ENCODE measurements at regions not wholly inside any gene's neighbourhood (a gene's known extent, or its start where the extent isn't known, plus 50 kb on each side); places are given as distances from the start of the nearest gene placed in this dataset.

DNA sequence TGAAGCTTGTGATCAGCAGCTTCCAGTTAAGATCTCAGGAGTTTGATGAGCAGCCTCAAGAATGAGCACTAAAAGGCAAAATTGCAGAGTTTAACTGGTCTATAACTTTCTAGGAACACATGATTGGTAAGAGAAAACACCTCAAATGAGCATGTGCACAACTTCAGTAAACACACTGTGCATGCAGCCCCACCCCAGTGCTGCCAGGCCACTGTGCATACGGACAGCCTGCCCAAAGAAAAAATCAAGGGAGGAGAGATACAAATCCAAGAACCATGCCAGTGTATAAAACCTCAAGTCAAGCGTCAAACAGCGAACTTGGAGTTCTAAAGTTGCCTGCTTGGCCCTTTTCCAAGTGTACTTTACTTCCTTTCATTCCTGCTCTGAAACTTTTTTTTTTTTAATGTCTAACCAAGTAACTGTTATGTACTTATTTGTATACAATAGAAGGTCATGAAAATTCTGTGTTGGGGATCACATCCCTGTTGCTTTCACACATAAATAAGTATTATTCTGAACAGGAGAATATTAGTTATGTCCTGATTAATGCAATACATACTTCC is 125.6 kb upstream of the TSLP start:
- TF ChIP-seq, protein P1, sequence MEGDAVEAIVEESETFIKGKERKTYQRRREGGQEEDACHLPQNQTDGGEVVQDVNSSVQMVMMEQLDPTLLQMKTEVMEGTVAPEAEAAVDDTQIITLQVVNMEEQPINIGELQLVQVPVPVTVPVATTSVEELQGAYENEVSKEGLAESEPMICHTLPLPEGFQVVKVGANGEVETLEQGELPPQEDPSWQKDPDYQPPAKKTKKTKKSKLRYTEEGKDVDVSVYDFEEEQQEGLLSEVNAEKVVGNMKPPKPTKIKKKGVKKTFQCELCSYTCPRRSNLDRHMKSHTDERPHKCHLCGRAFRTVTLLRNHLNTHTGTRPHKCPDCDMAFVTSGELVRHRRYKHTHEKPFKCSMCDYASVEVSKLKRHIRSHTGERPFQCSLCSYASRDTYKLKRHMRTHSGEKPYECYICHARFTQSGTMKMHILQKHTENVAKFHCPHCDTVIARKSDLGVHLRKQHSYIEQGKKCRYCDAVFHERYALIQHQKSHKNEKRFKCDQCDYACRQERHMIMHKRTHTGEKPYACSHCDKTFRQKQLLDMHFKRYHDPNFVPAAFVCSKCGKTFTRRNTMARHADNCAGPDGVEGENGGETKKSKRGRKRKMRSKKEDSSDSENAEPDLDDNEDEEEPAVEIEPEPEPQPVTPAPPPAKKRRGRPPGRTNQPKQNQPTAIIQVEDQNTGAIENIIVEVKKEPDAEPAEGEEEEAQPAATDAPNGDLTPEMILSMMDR (IDR thresholded peaks at IDR 0.05): no peak
- no peak for TF ChIP-seq EZH2 (IDR thresholded peaks at IDR 0.05; ENCODE audit: borderline replicate concordance, insufficient read depth, low read depth, low read length, poor library complexity, severe bottlenecking)

All from B cell (primary cell).